SK-N-SH (cell line): ENCODE measurements at regions not wholly inside any gene's neighbourhood (a gene's known extent, or its start where the extent isn't known, plus 50 kb on each side); places are given as distances from the start of the nearest gene placed in this dataset.

Source experiments
- CTCF ChIA-PET: fragments of 300-600, 350-600 bp; formaldehyde crosslinking; extraction: SDS; loops from one replicate; lab custom pipeline; 2021; lab: Yijun Ruan, JAX
- POLR2A ChIA-PET: fragments of 350-600 bp; sonication (Branson Sonifier 250); formaldehyde crosslinking; extraction: SDS; loops from one replicate; lab custom pipeline; 2020; ENCODE audit warnings: antibody characterized with exemption, inconsistent platforms; lab: Yijun Ruan, JAX
- DNase-seq: peaks from one replicate; pipeline ENCODE4 v3.0.0; 2012
- H2AFZ ChIP-seq: fragments of 200-600 bp; sonication (generic); 2 replicates; pipeline ENCODE4 v1.8.1; 2016; ENCODE audit warnings: antibody characterized with exemption, mild to moderate bottlenecking, low read depth
- H3F3A ChIP-seq: fragments of 200-600 bp; sonication (generic); replicated peaks from 2 replicates; pipeline ENCODE3; 2016; ENCODE audit warnings: antibody characterized with exemption, mild to moderate bottlenecking; ENCODE audit not compliant: insufficient read depth
- H3K27ac ChIP-seq, 2 experiments: fragments of 200-500 bp in 1 of 2; fragments of 200-600 bp in 1 of 2; sonication (Bioruptor generic) in 1 of 2; sonication (generic), shearing (Covaris generic) in 1 of 2; 2 replicates each; pipeline versions ENCODE4 v1.5.1 to v1.6.1; 2014 to 2016; ENCODE audit warnings: low read depth in 2 of 2, inconsistent platforms in 1 of 2, low read length in 1 of 2, mild to moderate bottlenecking in 1 of 2, mixed read lengths in 1 of 2
- H3K27me3 ChIP-seq: fragments of 200-600 bp; sonication (generic), shearing (Covaris generic); 2 replicates; pipeline ENCODE4 v1.6.1; 2016; ENCODE audit warnings: mixed run types; ENCODE audit not compliant: insufficient read depth
- H3K36me3 ChIP-seq, 2 experiments: fragments of 200-500 bp in 1 of 2; fragments of 200-600 bp in 1 of 2; sonication (Bioruptor generic) in 1 of 2; sonication (generic) in 1 of 2; replicated peaks in 1 of 2; 2 replicates each; pipeline versions ENCODE3 to v1.5.1; 2014 to 2016; ENCODE audit warnings: low read length in 1 of 2, mild to moderate bottlenecking in 1 of 2; ENCODE audit not compliant: insufficient read depth in 2 of 2, control insufficient read depth in 1 of 2
- H3K4me1 ChIP-seq, 2 experiments: fragments of 200-500 bp in 1 of 2; fragments of 200-600 bp in 1 of 2; sonication (Bioruptor generic) in 1 of 2; sonication (generic), shearing (Covaris generic) in 1 of 2; 2 replicates each; pipeline versions ENCODE4 v1.5.1 to v1.6.1; 2014 to 2016; ENCODE audit warnings: low read depth in 1 of 2, low read length in 1 of 2, mixed run types in 1 of 2; ENCODE audit not compliant: insufficient read depth in 2 of 2, control insufficient read depth in 1 of 2
- H3K4me2 ChIP-seq: fragments of 200-600 bp; sonication (generic), shearing (Covaris generic); 2 replicates; pipeline ENCODE4 v1.6.1; 2017; ENCODE audit warnings: mixed run types
- H3K4me3 ChIP-seq, 2 experiments: fragments of 200-500 bp in 1 of 2; fragments of 200-600 bp in 1 of 2; sonication (Bioruptor generic) in 1 of 2; sonication (generic), shearing (Covaris generic) in 1 of 2; 2 replicates each; pipeline versions ENCODE4 v1.5.1 to v1.8.1; 2014 to 2016; ENCODE audit warnings: low read depth in 2 of 2, inconsistent platforms in 1 of 2, low read length in 1 of 2, mild to moderate bottlenecking in 1 of 2, mixed read lengths in 1 of 2, moderate library complexity in 1 of 2
- H3K79me2 ChIP-seq: fragments of 200-600 bp; sonication (generic); 2 replicates; pipeline ENCODE4 v1.8.1; 2017; ENCODE audit warnings: mild to moderate bottlenecking; ENCODE audit not compliant: insufficient read depth
- H3K9ac ChIP-seq: fragments of 200-600 bp; sonication (generic); 2 replicates; pipeline ENCODE4 v1.6.1; 2017; ENCODE audit warnings: mixed run types
- H3K9me2 ChIP-seq: fragments of 200-600 bp; sonication (generic); 2 replicates; pipeline ENCODE4 v1.6.1; 2017; ENCODE audit warnings: mixed run types
- H3K9me3 ChIP-seq: fragments of 200-600 bp; sonication (generic); 2 replicates; pipeline ENCODE4 v1.6.1; 2017; ENCODE audit warnings: mixed run types, mild to moderate bottlenecking, moderate library complexity
- H4K20me1 ChIP-seq: fragments of 200-600 bp; sonication (generic); 2 replicates; pipeline ENCODE4 v1.6.1; 2017; ENCODE audit warnings: mild to moderate bottlenecking, mixed run types; ENCODE audit not compliant: insufficient read depth
- ELF1 ChIP-seq: IDR thresholded peaks from 2 replicates; pipeline ENCODE4 v1.4.0; 2012
- FOXJ3 ChIP-seq: sonication (generic); formaldehyde crosslinking; IDR thresholded peaks from 2 replicates; pipeline ENCODE4 v1.5.1; 2020; ENCODE audit warnings: mild to moderate bottlenecking, missing genetic modification reagents
- GATA2 ChIP-seq: sonication (generic); formaldehyde crosslinking; IDR thresholded peaks from 2 replicates; pipeline ENCODE4 v1.5.0; 2020; ENCODE audit warnings: mild to moderate bottlenecking, missing genetic modification reagents
- IRF3 ChIP-seq: fragments of 150-350 bp; IDR thresholded peaks from 2 replicates; pipeline ENCODE4 v1.6.1; 2016; ENCODE audit warnings: mild to moderate bottlenecking, low read depth, low read length
- MAX ChIP-seq: IDR thresholded peaks from 2 replicates; pipeline ENCODE4 v1.4.0; 2012; ENCODE audit warnings: low read depth
- MXI1 ChIP-seq: IDR thresholded peaks from 2 replicates; pipeline ENCODE4 v1.6.1; 2012; ENCODE audit warnings: mild to moderate bottlenecking, low read depth, low read length, improper control_type of control experiment
- NFIC ChIP-seq: IDR thresholded peaks from 2 replicates; pipeline ENCODE4 v1.4.0; 2012; ENCODE audit warnings: borderline replicate concordance
- NRF1 ChIP-seq: IDR thresholded peaks from 2 replicates; pipeline ENCODE4 v1.6.1; 2012; ENCODE audit warnings: low read depth, mild to moderate bottlenecking, low read length
- RAD21 ChIP-seq: IDR thresholded peaks from 2 replicates; pipeline ENCODE4 v1.6.1; 2012; ENCODE audit warnings: mild to moderate bottlenecking, low read length
- RXRA ChIP-seq: IDR thresholded peaks from 2 replicates; pipeline ENCODE4 v1.4.0; 2012; ENCODE audit warnings: low read depth, mild to moderate bottlenecking, borderline replicate concordance
- SIN3A ChIP-seq: IDR thresholded peaks from 2 replicates; pipeline ENCODE4 v1.6.1; 2012; ENCODE audit warnings: low read depth, mild to moderate bottlenecking, low read length, moderate library complexity, borderline replicate concordance
- TAF1 ChIP-seq: IDR thresholded peaks from 2 replicates; pipeline ENCODE4 v1.6.1; 2012; ENCODE audit warnings: low read depth, mild to moderate bottlenecking, low read length, moderate library complexity, borderline replicate concordance
- TCF12 ChIP-seq: IDR thresholded peaks from 2 replicates; pipeline ENCODE4 v1.4.0; 2012
- TEAD4 ChIP-seq: IDR thresholded peaks from 2 replicates; pipeline ENCODE4 v1.4.0; 2012; ENCODE audit warnings: mild to moderate bottlenecking, borderline replicate concordance; ENCODE audit not compliant: insufficient read depth
- WGBS: methylation state at CpG from one replicate; pipeline ENCODE4 v1.1.6; 2017; ENCODE audit warnings: low lambda C conversion rate; 5-methylcytosine and 5-hydroxymethylcytosine counted together
- TF ChIP-seq, protein P1 (sequence below): IDR thresholded peaks from 2 replicates; pipeline ENCODE4 v1.4.0; 2012; ENCODE audit warnings: low read depth, borderline replicate concordance
- TF ChIP-seq, protein P2 (sequence below): fragments of 150-350 bp; IDR thresholded peaks from 2 replicates; pipeline ENCODE4 v1.6.1; 2017; ENCODE audit warnings: antibody characterized with exemption, low read length, low read depth, borderline replicate concordance
- TF ChIP-seq, protein P3 (sequence below): IDR thresholded peaks from 2 replicates; pipeline ENCODE4; 2012
- TF ChIP-seq, protein P4 (sequence below): fragments of 200-600 bp; sonication (generic); IDR thresholded peaks from 2 replicates; pipeline ENCODE4 v1.6.1; 2017; ENCODE audit warnings: antibody characterized with exemption, mild to moderate bottlenecking, moderate library complexity

DNA sequence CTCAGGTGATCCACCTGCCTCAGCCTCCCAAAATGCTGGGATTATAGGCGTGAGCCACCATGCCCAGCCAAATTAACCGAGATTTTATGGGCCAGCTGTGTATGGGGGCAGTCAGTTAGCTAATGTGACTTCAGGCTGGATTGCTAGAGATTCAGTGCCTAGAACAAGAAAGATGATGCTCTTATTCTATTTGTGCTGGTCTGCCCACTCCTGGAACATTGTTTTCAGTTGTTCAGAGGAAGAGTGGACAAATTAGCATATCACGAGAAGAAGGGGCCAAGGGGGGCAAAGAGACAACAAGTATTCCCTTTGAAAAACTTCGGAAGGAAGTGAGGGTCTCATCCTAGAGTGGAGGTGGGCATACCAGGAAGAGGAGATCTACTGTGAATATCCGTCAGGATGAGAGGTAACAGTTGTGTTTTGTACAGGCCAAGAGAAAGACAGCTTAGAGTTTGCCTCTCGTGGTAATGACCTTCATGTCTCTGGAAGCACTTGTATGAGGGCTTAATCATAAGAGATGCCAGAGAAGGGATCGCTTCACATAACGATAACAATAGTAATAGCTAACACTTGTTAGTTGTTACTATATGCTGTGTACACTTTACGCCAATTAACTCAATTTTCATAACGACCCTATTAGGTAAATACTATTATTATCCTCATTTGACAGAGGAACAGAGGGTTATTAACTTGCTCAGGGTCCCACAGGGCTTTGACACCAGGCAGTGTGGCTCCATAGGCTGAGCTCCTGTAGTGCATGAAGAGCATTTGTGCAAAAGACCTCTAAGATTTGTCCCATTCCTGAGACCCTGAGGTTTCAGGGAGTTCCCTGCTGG is 138.3 kb downstream of the DDX1 start:
- ChIA-PET CTCF (interaction anchor here (0.7 to 1.4 kb wide), 6 partner anchors 13 to 758 kb away, joined by 3 to 5 read pairs (median 4); partner anchors contain the start of gene MYCN), POLR2A (no interaction called here)
- Histone ChIP-seq H4K20me1 (no peaks in the 10 kb centered on the region), H3K4me2 (no peak overlapping the region), H2AFZ (no peak overlapping the region), H3K36me3 (no peaks in the 10 kb centered on the region), H3K4me3 (no peak overlapping the region), H3K9ac (no peak overlapping the region), H3F3A (no peaks in the 10 kb centered on the region), H3K27ac (peak overlapping the region in 1 of 2 experiments; percentile 47; a peak in 2 of 4 replicates), H3K79me2 (no peaks in the 10 kb centered on the region), H3K9me2 (no peaks in the 10 kb centered on the region), H3K9me3 (no peaks in the 10 kb centered on the region), H3K27me3 (no peaks in the 10 kb centered on the region), H3K4me1 (peaks cover 0 to 39% of the 10 kb centered on the region in 2 experiments; a peak in 2 of 4 replicates)
- 45% methylated on average over 10 of the region's 10 CpGs for WGBS
- no peak for DNase-seq
- TF ChIP-seq, protein P1, sequence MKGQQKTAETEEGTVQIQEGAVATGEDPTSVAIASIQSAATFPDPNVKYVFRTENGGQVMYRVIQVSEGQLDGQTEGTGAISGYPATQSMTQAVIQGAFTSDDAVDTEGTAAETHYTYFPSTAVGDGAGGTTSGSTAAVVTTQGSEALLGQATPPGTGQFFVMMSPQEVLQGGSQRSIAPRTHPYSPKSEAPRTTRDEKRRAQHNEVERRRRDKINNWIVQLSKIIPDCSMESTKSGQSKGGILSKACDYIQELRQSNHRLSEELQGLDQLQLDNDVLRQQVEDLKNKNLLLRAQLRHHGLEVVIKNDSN: no peak
- TF ChIP-seq MXI1 (no peak), RAD21 (no peak), SIN3A (no peak), TAF1 (no peak), ELF1 (no peak), GATA2 (CRISPR knock-in tag) (no peak), TEAD4 (no peak), TCF12 (no peak), MAX (no peak), RXRA (no peak), NFIC (no peak), FOXJ3 (CRISPR knock-in tag) (no peak), IRF3 (no peak), NRF1 (no peak)
- TF ChIP-seq, protein P2, sequence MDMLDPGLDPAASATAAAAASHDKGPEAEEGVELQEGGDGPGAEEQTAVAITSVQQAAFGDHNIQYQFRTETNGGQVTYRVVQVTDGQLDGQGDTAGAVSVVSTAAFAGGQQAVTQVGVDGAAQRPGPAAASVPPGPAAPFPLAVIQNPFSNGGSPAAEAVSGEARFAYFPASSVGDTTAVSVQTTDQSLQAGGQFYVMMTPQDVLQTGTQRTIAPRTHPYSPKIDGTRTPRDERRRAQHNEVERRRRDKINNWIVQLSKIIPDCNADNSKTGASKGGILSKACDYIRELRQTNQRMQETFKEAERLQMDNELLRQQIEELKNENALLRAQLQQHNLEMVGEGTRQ: no peak
- TF ChIP-seq, protein P3, sequence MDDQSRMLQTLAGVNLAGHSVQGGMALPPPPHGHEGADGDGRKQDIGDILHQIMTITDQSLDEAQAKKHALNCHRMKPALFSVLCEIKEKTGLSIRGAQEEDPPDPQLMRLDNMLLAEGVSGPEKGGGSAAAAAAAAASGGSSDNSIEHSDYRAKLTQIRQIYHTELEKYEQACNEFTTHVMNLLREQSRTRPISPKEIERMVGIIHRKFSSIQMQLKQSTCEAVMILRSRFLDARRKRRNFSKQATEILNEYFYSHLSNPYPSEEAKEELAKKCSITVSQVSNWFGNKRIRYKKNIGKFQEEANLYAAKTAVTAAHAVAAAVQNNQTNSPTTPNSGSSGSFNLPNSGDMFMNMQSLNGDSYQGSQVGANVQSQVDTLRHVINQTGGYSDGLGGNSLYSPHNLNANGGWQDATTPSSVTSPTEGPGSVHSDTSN: no peak
- TF ChIP-seq, protein P4, sequence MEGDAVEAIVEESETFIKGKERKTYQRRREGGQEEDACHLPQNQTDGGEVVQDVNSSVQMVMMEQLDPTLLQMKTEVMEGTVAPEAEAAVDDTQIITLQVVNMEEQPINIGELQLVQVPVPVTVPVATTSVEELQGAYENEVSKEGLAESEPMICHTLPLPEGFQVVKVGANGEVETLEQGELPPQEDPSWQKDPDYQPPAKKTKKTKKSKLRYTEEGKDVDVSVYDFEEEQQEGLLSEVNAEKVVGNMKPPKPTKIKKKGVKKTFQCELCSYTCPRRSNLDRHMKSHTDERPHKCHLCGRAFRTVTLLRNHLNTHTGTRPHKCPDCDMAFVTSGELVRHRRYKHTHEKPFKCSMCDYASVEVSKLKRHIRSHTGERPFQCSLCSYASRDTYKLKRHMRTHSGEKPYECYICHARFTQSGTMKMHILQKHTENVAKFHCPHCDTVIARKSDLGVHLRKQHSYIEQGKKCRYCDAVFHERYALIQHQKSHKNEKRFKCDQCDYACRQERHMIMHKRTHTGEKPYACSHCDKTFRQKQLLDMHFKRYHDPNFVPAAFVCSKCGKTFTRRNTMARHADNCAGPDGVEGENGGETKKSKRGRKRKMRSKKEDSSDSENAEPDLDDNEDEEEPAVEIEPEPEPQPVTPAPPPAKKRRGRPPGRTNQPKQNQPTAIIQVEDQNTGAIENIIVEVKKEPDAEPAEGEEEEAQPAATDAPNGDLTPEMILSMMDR: no peak
